GM18858 (cell line): ENCODE measurements at regions not wholly inside any gene's neighbourhood (a gene's known extent, or its start where the extent isn't known, plus 50 kb on each side); places are given as distances from the start of the nearest gene placed in this dataset.

Source experiments
- ATAC-seq: cut with Tn5 transposase; IDR thresholded peaks from one replicate; pipeline ENCODE4 v1.9.1; 2021; ENCODE audit not compliant: unreplicated experiment

DNA sequence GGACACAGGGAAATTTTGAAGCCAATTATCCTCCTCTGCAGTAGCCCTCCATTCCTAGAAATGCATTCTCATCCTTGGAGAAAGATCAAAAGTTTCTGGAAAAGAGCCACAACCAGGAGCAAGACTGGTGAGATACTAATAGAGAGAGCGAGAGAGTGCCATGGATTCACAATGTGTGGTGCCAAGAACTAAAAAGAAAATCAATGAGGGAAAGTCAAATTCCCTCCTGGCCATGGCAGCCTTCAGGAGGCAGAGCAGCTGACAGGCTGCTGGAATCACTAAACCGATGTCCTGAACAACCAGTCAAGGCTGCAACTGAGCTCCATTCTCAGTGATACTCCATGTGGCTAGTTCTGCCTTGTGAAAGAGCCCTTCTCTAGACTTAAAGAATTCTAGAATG lies 561.0 kb downstream of the SOX6 start:
- no peak for ATAC-seq

DNA sequence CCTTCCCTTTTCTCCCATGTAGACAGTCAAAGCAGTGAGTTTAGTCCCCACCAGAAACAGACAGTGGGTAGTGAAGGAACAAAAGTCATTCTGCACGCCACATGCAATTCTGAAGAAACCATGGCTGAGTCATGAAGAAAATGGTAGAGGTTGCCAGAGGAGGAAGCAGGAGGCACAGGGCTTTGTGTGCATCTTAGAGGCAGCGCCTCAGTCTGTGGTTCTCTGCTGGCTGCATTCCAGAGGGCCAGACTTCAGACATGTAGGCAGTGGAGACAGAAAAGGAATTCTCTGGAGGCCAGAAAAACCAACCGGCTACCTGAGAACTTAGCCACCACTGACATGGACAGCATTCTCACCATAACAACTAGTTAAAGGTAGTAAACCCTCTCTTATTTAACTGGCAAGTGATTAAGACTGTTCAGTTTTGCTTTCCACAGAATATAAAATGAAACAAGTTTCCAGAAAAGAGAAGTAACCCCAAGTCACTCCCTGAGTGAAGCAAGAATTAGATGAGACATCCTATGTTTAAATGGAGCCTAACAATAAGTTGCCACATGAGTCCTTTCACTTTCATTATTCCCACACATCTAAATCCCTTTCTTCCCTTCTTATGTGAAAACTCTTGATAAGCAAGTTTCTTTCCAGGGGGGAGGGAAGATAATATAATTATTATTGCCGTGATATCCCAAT lies 556.1 kb downstream of the SOX6 start:
- no peak for ATAC-seq

DNA sequence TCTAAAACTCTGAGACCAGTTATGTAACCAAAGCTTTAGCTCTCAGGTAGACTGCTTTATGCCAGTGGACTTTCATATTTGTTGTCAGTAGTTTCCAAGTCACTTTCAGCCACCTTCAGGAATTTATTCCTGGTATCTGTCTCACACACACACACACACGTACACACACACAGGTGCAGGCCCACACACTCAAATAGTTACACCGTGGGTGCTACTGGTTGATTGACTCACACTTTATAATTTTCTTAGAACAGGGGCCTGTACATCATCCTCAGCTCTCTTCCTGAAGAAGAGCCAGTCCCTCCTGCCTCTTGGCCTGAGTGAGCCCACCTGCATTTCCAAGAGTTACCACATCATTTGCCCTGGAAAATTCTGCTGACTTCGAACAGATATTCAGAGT lies 555.2 kb downstream of the SOX6 start:
- ATAC-seq: no peak

DNA sequence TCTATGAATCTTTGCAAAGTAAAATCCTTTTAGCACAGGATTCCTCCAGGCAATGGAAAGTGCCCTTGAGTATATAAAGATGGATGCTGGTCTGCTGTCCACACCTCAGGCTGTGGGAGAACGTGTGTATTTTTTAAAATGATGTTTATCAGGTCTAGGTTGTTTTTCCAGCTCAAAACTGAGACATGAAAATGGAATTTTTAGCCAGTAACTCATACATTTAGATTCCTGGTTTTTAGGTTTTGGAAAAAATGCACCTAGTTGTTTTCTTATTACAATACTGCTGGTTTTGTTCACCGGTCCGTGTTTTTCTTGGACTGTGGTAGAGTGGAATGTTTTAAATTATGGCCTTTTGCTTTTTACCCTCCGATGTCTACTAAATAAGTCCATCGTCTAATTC lies 554.7 kb downstream of the SOX6 start:
- no peak for ATAC-seq

DNA sequence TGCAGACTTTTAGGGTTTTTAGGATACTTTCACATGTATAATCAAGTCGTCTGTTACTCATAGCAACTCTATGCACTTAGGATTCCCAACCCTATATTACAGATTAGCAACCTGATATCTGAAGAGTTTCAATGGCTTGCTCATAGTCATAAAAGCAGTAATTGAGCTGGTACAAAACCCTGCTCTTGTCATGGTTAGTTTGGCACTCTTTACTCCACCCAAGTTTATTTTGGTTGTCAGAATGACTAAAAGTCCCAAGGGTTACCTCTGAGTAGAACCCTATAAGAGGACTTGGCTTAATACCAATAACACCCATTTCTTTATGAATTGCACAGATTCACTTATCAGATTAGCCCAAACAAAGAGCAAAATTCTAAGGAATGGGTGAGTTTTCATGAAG lies 550.6 kb downstream of the SOX6 start:
- no peak for ATAC-seq

DNA sequence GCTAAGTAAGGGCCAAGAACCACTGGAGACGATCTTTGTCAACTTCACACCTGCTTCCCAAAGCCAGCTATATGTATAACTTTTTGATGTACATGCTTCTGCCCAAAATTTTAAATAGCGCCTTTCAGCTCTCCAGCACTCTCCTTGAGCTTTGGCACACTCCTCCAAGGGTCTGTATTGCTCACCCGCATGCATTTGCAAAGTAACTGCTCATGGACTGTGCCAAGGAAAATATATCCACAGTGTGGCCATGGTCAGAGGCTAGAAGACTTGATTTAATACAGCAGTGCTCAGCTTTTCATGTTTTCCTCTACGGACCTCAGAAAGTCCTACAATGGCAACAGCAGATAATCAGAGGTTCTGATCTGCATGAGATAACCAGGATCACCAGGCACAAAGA lies 550.1 kb downstream of the SOX6 start:
- ATAC-seq: no peak

DNA sequence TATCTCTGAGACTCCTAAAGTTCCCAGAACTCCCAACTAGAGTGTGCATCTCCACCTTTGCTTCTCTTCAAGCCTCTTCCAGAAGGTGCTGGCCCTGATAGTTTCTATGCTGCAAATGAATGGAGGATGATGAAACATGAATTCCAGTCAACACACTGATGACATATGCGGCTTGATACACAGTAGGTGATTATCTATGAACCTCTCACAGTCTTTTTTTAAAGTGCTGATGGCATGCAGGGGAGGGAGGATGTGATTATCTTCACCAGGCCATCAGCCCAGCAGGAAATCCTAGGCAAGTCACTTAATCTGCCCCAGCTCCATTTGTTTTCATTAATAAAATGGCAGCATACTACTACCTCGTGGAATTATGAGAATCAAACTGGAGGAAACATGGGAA lies 548.5 kb downstream of the SOX6 start:
- ATAC-seq: no peak

DNA sequence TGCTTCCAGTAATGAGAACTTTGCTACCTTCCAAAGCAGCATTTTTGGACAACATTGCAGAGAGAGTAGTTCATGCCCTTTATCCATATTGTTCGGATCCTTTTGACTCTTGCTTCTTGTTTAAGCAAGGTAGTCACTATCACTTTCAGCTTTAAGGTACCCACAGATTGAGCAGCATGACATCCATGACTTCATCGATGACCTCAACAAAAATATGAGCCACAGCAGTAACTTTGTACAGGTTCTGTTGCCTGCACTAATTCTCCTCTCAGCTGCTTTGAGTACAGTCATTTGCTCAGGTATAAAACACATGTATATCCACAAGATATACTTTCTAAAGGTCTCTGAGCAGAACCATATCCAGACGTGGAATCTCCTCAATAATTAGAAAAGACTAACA lies 546.3 kb downstream of the SOX6 start:
- no peak for ATAC-seq

DNA sequence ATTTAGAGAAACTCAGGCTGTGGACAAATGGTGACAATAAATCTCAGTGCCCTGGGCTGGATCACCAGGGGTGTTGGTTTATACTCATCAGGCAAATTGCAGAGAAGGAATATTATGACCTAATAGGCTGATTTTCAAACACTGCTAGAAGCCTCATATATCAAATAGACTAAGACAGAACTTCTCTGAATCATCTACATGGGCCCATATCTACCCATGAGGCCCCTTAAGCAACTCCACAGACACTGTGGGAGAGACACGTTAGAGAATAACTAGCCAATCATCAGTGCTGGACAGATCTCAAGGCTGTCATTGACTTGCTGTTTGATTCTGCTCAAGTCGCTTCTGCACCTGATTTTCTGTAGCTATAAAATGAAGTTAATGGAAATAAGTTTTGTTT lies 545.8 kb downstream of the SOX6 start:
- ATAC-seq: no peak

DNA sequence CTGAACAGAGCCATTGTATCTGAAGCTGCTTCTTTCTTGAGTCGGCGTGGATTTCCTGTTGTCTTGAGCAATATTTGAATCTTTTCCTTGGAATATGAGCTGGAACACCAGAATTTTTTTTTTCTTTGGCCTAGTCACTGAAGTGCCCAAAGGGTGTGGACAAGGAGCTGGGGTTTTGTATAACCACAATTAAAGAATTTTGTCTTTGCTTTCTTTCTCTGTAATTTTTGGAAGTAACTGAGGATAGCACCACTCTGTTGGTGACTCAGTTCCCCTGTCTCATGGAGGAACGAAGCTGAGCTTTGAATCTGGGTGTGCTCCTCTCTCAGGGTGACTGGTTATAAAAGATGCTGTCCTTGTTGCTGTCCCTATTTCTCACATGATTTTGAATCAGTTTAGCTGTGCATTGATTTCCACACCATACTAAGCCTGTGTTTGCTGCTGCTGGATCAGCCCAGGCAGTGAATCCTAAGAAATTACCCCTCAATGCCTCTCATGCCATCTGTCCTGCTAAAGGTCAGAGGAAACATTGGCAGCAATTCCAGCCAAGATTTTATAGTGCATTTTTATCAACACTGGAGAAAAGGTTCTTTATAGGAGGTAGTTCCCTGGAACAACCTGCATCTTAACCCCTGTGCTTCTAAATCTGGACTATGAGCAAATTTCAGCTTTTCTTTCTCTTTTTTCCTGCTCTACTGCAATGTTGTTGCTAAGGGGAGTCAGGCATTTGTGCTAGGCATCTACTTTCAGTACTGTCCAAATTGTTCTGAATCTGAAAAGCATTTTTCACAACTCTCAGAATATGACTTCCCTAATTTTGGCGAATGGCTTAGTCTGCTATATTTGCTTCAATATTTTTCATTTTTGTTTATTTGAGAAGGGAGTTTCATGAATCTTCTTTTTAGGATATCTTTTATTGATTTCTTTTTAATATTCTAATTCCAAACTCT lies 540.8 kb downstream of the SOX6 start:
- no peak for ATAC-seq

DNA sequence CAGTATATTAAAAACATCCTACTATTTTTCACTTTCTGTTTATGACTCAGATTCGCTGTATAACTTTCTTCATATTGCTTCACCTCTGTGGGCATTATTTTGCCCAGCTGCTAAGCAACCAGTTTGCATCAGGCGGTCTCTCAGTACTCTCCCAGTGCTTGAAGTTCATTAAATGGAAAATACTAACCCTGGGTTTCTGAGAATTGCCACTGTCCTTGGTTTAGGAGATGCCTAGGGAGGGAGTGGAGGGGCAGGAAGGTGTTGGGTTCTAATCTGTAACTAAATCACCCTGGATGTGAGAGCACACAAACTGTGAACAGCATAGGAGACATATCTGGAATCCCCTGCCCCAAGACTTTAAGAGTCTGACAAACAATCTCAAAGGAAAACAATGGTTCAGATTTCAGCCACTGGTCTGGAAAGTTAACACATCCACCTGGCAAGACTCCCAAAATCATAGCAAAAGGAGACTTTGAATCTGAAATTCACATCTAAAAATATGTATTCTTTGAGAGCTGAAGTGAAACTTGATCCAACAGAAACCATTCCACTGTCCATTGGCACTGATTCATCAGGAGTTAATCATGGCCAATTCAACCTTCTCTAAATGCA lies 540.0 kb downstream of the SOX6 start:
- no peak for ATAC-seq

DNA sequence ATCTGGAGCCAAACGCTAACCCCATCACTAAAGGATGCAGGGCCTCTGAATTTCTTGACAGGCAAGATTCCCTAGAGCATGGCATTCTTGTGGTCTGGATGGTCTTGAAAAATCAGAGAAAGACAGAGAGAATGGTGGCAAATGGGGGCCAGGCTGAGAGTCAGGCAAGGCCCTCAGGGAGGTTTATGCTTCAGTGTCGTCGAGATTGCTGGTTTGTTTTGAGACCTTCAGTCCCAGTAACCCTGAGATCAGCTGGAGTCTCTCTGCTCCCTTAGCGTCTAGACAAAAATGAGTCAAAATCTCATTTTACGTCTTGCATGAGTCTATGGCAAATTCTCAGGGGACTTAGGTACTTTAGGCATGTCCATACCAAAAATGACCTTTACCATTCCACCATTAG lies 539.3 kb downstream of the SOX6 start:
- no peak for ATAC-seq

DNA sequence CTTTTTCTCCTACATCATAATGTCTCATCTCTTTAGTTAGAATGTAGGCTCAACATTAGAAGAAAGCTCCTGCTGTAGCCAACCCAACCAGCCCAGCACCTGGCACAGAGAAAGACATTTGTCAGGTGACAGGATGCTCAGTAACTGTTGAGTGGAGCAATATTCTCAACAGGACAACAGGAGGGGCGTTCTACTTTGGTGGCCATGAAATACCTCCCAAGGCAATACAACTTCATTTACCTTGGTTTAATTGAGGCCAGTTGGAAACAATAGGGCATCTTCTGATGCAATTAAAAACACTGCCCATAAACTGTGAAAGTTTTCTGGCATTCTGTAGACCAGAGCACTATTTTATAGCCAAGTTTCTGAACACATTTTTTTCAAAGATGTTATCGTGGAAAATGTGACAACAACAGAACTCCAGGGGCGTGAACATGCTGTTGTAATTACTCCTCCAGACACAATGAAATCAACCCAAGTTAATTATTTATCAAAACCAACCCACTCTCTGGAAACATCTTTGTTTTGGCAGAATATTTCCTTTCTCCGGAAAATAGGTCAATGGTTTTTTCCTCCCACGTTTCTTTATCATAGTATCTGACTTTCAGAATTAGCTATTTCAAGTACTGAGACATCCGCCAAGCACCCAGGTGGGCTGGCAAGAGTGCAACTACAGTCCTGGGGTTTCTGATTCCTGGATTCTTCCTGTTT lies 538.1 kb downstream of the SOX6 start:
- no peak for ATAC-seq

DNA sequence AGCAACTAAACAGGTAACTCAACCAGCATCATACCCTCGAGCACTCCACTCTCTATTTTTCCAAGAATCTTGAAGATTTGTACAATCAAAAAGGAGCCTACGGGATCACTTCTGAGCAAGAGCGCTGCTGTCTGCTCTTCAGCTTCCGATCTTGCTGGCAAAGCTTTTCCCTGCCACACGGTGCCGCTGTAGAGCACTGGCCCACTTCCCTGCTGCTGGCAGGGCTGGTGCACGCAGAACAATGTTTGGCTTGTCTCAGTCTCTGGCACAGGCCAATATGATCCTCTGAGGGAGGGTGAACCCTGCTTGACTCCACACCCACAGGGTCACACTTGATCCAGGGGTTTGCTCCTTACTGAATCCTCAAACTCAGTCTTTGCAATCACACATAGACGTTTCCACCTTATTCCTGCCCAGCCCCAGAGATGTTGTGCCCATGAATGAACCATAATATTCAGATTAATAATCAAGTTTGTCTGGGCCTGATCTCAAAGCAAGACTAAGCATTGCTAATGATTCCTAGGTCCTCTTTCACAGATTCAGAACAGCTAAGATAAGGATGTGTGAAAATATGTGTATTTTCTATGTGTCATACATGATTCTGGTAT lies 536.6 kb downstream of the SOX6 start:
- peak; percentile 89 for ATAC-seq

DNA sequence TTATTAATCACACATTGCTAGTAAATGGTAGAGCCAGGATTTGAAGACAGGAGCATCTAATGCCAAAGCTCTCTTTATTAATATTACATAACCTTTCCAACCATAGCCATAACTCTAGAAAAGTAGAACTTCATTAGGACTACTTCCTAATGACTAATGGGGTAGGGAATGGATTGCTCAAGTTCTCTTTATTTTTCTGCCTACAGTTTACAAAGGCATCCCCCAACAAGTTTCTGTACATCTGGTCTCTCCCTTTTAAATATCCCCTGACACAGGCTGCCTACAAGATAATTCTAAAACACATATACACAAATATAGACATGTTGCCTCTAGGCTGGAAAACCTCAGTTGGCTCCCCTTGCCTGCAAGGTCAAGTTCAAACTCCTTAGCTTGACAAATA lies 534.9 kb downstream of the SOX6 start:
- ATAC-seq: no peak

DNA sequence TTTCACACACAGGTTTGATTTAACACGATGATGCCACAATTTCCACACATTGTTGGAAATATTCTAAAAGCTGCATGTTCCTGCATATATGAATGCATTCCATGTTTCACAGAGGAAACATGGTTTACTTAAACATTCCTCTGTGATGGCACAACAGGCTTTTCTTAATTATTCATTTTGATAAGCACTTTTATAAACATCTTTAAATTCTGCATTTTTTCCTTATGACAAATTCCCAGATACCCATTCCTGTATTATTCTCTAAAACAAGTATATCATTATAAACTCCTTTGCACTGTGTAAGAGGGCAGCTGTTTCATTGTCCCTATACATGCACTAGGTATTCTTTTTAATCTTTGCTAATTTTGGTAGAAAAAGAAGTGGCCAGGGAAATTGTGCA lies 532.3 kb downstream of the SOX6 start:
- ATAC-seq: no peak

DNA sequence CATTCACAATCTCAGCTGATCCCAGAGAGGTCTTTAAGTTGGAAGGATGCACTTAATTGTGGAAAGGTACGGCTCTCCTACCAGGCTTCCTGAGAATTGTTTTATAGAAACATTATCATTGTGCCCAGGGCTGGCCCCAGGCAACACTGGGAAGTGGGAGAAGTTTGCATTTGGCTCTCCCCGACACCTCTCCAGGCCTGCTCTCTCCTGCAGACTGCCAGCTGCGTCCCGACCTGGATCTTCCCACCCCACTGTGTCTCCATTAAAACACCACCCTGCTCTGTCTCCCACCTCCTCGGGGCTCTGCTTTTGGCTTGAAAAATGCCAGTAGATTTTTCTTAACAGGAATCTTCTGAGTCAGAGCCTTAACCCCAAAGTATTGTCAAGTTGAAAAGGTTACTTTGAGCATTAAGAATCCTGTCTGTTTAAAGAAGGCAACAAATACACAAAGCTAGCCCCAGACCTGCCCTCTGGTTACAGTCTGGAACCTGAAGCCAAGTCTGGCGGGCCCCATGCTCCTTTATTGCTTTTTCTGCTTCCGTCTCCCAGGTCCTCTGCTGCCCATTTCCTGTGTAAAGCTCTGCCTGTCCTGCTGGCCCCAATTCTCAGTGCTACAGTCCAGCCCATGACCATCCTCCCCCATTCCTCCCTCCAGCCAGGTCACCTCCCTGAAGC lies 530.2 kb downstream of the SOX6 start:
- ATAC-seq: no peak

DNA sequence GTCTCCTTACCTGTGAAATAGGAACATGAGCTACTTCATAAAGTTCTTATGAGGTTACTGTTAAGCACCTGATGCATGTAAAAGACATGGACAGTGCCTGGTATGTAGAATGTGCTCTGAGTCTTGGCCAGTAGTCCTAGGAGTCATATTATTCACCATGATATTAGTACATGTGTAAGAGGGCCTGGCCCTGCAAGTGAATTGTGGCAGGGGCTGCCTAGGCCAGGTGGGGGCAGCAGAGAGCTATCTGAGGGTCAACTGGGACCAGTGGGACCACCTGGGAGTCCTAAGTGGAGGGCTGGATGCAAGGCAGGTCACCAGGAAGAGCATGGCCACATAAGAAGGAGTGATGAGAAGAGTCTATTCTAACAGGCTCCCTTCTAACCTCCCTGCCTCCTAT lies 529.5 kb downstream of the SOX6 start:
- ATAC-seq: no peak

DNA sequence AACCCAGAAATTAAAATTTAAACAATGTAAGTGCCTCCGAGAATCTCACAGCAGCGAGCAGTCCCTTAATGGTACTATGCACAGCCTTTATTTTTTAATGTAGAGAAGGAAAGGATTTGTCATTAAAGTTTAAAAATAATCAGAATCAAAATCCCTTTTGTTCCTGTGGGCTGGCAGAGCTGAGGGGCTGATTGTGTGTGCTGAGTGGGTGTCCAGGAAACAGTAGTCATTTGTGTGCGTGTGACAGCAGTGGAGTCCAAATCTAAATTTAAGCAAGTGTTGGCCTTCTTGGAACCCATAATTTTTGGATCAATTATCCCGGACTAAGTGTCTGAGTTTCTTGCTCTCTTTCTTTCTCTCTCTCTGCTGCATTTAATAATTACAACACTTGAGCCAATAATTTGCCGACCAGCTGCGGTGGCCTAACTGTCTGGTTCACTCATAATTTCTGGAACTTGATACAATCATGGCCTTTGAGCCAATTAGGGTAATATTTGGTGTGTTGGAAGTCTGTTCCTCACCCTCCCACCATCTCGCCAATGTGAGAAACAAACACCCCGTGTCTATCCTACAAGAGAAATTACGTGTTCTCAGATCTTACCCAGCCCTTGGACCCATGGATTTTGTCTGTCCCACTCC lies 528.0 kb downstream of the SOX6 start:
- no peak for ATAC-seq

DNA sequence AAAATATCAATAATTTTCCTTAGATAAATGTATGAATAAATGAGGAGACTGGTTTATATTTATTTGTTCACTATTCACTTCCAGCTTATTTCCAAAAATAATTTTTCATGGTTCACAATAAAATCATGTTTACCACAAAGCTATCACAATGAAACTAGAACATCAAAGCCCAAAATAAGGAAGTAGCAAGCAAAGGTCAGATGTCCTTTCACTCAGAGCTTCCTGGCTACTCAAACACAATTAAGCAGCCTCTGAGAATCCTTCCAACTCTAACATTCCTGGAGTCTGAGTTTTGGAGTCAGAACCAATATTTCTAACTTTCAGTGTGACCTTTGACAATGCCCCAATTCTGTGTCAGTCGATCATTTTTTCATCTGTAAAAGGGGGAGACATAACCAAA lies 527.0 kb downstream of the SOX6 start:
- no peak for ATAC-seq
